ENCODE measurements at regions not wholly inside any gene's neighbourhood (a gene's known extent, or its start where the extent isn't known, plus 50 kb on each side); places are given as distances from the start of the nearest gene placed in this dataset.

GRCh38 chr3:140752499-140752898 is 74.6 kb downstream of the TRIM42 start:
- DNase-seq: no peak
- no peak overlapping the region for H3K27ac Mint-ChIP-seq (ENCODE audit: unreplicated experiment)
- H3K4me3 Mint-ChIP-seq (ENCODE audit: unreplicated experiment): no peak overlapping the region
- no peaks in the 10 kb centered on the region for H3K36me3 Mint-ChIP-seq (ENCODE audit: unreplicated experiment)
- no peaks in the 10 kb centered on the region for H3K4me1 Mint-ChIP-seq (ENCODE audit: low read depth, unreplicated experiment)
- H3K9me3 Mint-ChIP-seq (ENCODE audit: unreplicated experiment): no peaks in the 10 kb centered on the region
- TF ChIP-seq CTCF (IDR thresholded peaks at IDR 0.05; ENCODE audit: partially characterized antibody, unreplicated experiment): no peak
- H3K27me3 Mint-ChIP-seq (ENCODE audit: unreplicated experiment): peaks cover 3% of the 10 kb centered on the region

GRCh38 chr3:140753865-140754754 is 76.2 kb downstream of the TRIM42 start:
- Mint-ChIP-seq H3K4me1 (ENCODE audit: low read depth, unreplicated experiment) (no peaks in the 10 kb centered on the region), H3K36me3 (ENCODE audit: unreplicated experiment) (no peaks in the 10 kb centered on the region), H3K9me3 (ENCODE audit: unreplicated experiment) (no peaks in the 10 kb centered on the region), H3K4me3 (ENCODE audit: unreplicated experiment) (no peak overlapping the region), H3K27me3 (ENCODE audit: unreplicated experiment) (peaks cover 3% of the 10 kb centered on the region), H3K27ac (ENCODE audit: unreplicated experiment) (no peak overlapping the region)
- DNase-seq: no peak
- no peak for TF ChIP-seq CTCF (IDR thresholded peaks at IDR 0.05; ENCODE audit: partially characterized antibody, unreplicated experiment)

DNA sequence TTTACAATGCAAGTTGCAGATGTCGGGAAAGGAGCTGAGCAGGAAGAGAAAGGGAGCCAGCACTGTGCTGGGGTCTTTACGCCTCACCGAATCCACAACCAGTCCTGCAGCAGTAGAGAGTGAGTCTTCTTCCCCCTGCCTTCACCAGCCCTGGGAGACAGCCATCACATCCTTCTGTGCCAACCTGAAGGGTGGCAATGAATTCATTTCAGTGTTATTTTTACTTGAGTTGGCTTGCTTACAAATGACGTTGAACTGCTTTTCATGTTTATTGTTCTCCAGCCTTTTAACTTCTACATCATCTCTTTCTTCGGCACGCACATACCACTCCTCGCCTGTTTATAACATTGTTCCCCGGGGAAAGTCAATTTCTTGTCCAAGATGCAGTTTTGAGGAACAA is 77.1 kb downstream of the TRIM42 start:
- no peaks in the 10 kb centered on the region for H3K36me3 Mint-ChIP-seq (ENCODE audit: unreplicated experiment)
- no peak for TF ChIP-seq CTCF (IDR thresholded peaks at IDR 0.05; ENCODE audit: partially characterized antibody, unreplicated experiment)
- H3K4me1 Mint-ChIP-seq (ENCODE audit: low read depth, unreplicated experiment): peaks cover under 1% of the 10 kb centered on the region
- no peak overlapping the region for H3K4me3 Mint-ChIP-seq (ENCODE audit: unreplicated experiment)
- no peak for DNase-seq
- H3K9me3 Mint-ChIP-seq (ENCODE audit: unreplicated experiment): no peaks in the 10 kb centered on the region
- peaks cover 3% of the 10 kb centered on the region for H3K27me3 Mint-ChIP-seq (ENCODE audit: unreplicated experiment)
- H3K27ac Mint-ChIP-seq (ENCODE audit: unreplicated experiment): no peak overlapping the region

DNA sequence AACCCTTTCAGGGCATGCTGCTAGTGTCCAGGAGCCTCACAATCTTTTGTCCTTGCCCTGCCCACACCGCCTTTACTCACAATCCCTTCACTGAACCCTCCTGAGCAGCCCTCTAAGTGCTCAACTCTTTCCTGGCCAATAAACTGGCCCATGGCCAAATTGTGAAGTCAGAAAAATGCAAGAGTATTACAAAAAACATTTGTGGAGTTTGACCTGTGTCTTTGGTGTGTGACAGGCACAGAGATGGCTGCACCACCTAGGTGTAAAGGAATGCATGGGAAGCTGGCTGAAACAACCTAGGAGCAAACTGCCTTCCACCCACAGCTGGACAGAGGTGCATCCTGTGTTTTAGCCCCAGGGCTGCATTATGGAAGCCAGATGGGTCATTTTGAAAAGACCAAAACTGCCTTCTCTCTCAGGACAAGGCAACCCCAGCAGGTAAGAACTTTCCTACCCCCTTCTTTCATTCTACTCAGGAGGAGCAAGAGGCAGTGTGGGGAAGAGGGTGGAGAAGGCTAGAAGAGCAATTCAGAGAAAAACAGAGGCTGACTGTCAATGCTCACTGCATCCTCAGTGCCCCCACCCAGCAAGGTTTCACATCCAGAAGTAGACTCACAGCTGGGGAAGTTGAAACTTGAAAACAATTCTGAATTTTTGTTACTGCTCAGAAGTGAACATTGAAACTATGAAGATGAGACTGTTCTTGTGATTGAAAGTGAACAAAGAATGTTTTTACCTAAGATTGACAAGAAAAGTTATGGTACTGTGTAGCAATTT is 78.6 kb downstream of the TRIM42 start:
- Mint-ChIP-seq H3K36me3 (ENCODE audit: unreplicated experiment) (no peaks in the 10 kb centered on the region), H3K4me1 (ENCODE audit: low read depth, unreplicated experiment) (peaks cover 5% of the 10 kb centered on the region), H3K9me3 (ENCODE audit: unreplicated experiment) (no peaks in the 10 kb centered on the region), H3K4me3 (ENCODE audit: unreplicated experiment) (no peak overlapping the region), H3K27me3 (ENCODE audit: unreplicated experiment) (peaks cover 3% of the 10 kb centered on the region), H3K27ac (ENCODE audit: unreplicated experiment) (no peak overlapping the region)
- DNase-seq: no peak
- TF ChIP-seq CTCF (IDR thresholded peaks at IDR 0.05; ENCODE audit: partially characterized antibody, unreplicated experiment): no peak
